Stimulated activated naive CD8-positive, alpha-beta T cell treated with anti-CD3 and anti-CD28 coated beads, Interleukin-15, Interleukin-2, amounts not matched to agents 100 U/mL and 50 U/mL, for 24 hours (primary cell): ENCODE measurements at regions not wholly inside any gene's neighbourhood (a gene's known extent, or its start where the extent isn't known, plus 50 kb on each side); places are given as distances from the start of the nearest gene placed in this dataset.

Experiments
- ATAC-seq: fragments of 150-1000 bp; cut with Tn5 transposase; one replicate; pipeline ENCODE4 v1.10.0; 2021
- DNase-seq: peaks from one replicate; pipeline ENCODE4 v3.0.0; 2021

DNA sequence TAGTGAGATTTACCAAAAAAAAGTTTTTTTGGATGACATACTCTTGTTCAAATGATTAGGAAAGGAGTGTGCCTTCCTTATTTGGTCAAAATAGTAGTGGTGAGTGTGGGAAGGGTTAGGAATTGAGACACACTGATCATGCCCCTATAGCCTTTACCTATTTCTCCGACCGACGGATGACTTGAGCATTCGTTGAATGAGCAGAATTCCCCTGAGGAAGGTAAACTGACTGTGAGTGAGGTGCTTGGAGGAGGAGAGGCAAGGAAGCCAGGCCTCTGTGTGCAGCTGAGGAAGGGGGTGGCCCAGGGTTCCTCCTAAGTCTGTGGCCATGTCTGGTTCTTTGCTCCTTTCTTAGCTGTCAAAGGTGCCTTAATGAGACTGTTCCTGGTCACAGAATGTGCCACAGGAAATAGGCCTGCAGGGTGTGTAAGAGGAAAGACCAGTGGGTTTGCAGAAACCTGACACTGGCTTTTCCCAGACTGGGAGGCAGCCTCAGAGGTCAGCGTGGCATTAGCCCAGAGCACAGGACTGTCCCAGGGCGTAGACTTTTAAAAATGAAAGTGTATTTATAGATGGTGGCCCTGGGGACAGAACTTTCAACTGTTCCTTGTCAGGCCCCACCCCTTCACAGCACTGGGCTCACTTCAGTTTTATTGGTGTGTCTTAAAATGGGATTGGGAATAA is 307.7 kb upstream of the C2CD4B start:
- DNase-seq, result no peak
- no peak for ATAC-seq

DNA sequence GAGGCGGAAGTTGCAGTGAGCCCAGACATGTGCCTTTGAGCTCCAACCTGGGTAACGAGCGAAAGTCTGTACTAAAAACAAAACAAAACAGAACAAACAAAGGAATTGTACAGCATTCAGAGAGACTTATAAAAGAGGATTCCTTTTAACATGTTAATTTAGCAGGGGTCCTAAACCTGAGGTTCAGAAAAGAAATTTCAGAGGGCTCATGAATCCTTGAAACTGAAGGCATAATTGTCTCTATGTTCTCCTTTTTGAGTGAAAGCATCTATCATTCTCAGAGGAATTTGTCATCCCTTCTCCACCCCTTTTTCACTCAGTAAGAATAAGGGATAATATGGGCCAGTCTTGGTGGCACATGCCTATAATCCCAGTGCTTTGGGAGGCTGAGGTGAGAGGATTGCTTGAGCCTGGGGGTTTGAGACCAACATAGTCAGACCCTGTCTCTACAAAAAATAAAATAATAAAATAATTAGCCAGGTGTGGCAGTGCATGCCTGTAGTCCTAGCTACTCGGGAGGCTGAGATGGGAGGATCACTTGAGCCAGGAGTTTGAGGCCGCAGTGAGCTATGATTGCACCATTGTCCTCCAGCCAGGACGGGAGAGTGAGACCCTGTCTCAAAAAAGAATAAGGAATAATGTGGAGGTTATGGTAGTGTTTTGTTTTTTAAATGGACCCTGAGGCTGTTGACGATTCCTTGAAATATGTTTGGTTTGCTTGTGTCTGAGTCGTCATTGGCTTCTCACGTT is 309.1 kb upstream of the C2CD4B start:
- DNase-seq, result no peak

DNA sequence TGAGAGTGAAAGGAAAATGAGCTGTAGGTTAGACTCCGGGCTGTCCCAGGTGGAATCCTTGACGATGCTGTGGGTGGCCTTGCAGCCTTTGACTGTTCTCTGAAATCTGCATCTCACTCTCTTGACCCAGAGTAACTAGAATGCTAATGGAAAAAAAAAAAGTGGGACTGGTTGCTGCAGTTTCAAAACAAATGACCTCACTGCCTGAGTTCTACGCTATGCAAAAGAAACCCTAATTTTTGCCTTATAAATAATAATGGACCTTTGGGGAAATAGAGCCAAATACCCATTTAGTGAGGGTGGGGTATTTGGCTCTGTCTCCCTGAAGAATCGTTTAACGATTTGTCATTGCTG is 309.7 kb upstream of the C2CD4B start:
- ATAC-seq, result no peak
- DNase-seq, result no peak

More for the DNA sequence above, 309.1 kb upstream of the C2CD4B start:
- no peak for ATAC-seq

DNA sequence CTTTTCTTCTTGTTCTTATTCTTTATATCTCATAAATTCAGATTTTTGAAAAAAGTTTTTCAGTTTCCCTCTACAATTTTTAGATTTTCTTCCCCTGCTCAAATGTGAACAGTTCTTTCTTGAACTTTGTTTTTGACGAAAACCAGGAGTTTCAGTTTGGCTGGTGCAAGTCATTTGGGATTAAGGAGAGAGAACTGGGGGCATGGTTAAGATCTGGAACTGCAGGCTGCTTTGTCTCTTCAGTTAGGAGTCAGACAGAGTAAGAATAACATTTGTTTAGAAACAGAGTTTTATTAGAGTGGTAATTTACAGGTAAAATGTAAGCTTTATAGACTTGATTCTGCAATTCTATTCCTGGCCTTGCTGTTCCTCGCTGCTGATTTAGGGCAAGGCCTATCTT is 310.5 kb upstream of the C2CD4B start:
- no peak for ATAC-seq
- no peak for DNase-seq

DNA sequence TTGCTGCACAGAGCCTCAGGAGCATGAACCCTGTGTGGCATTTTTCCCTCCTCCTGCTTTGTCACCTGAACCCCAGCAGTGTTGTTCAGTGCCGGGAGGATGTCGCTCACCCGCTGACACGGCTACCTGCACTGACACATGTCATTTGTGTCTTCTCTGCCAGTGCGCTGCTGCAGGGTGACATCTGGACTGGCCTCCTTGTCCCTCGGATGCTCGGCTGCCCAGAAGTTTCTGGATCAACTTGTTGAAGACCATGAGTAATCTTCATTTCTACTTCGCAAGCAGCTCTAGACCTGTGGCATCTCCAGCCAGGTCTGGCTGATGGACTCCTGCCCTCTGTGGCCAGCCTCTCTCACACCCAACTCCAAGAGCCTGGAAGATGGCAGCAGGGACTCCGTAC is 311.1 kb upstream of the C2CD4B start:
- ATAC-seq, result no peak
- DNase-seq, result no peak

DNA sequence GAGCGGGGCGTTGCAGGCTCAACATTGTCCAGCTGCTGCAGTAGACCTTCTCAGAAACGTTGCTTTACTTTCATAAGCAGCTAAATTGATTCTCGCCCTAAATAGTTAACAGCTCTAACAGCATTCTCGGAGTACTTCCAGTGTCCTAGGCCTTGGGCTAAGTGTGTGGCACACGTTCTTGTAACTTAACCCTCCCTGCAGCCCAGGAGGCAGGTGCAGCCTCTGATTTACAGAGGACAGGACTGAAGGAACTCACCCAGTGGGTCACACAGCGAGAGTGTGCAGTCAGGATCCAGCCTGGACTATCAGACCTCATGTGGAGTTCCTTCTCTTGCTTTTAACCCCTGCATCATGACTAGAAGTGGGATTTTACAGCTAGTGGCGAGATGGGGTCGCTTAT is 312.8 kb upstream of the C2CD4B start:
- no peak for DNase-seq
- ATAC-seq, result no peak

DNA sequence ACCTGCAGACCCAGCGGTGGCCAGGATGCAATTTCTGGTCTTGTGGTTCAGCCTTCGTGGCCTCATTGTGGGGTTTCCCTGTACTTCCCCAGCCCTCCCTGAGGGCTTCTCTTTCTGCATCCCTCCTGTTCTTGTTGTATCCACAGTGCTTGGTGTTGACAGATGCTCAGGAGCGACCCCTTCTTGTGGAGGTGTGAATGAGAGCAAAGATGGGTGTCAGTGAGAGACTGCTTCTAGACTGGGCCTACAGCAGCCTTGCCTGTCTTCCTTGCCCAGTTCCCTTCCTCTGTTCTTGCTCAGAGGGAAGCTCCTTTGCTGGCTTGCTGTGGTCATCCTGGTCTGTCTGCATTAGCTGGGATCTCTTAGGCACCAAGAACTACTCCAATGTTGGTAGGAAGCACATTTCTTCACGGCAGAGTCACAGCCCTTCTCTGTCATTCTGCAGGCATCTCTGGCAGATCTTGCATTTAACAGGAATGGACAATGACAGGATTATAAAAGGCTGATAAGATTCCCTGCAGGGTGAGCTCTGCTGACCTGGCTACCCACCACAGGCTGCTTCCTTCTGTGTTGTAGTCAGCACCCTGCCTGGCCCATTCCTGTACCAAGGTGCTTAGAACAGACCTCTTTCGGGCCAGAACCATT is 317.8 kb upstream of the C2CD4B start:
- peak; percentile 63 for ATAC-seq
- peak; percentile 21 for DNase-seq

DNA sequence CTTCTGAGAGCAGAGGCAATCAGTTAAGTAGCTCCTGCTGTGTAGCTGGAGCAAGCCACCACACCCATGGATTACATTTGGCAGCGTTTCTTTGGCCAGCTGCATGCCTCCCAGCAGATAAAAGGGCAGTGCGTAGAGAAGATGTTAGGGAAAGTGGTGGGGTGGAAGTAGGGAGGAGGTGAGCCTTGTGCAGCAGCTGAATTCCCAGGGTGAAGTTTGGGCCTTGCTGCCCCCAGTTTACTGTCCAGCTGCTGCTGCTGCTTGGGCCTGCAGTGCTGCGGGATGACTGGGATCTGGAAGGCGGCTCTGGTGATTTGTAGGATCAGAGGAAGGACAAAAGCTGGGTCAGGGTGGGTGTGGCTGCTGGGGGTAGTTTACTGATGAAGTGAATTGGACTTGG is 318.7 kb upstream of the C2CD4B start:
- ATAC-seq, result no peak

DNA sequence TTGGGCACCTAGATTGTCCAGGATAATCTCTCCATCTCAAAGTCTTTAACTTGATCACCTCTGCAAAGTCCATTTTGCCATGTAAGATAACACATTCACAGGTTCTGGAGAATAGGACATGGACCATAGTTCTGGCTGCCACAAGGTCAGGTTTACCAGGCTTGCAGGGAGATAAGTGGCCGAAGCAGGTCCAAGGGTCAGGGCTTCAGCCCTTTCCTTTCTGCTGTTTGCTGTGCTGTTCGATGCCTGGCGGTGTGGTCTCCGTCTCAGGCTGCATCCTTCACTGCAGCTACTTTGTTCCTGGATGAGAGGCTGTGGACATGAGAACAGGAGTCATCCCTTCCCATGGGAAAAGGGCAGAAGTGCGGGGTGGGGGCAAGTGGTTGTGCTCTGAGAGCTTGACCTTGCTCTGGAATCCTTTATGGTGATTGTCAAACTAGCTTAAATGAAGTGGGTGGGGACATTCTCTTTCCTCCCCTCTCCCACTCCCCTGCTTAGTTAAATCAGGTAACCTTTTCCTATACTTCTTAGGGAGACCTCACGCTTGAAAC is 320.2 kb upstream of the C2CD4B start:
- DNase-seq (no peak), ATAC-seq (no peak)

More for the DNA sequence above, 318.7 kb upstream of the C2CD4B start:
- DNase-seq, result no peak

DNA sequence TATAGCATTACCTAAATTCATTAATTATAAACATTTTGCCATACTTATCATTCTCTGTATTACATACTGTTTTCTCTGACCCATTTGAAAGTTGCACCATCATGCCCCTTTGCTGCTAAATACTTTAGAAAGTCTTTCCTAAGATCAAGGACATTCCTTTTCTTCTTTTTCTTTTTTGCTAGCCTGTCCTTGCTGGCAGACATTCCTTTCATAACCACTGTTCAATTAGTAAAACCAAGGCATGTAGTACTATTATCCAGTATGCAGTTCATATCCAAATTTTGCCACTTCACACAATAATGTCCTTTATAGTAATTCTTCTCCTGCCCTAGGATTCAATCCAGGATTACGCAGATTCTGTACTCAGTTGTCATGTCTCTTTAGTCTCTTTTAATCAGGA is 321.0 kb upstream of the C2CD4B start:
- no peak for DNase-seq

DNA sequence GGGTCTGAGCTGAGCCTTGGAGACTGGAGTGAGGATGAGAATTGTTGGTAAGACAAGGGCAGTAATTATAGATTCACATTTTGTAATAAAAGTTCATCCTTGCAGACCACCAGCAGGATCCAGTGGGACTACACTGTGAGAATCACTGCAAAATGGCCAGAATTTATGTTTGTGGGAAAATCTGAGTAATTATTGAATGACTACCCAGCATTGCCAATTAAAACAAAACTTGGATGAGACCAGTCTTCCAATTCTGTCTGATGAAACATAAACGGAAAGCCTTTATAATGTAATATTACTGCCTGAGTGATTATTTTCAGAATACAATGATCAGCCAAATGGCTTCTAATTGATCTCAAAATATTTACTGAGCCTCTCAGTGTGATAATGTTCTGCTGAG is 323.3 kb upstream of the C2CD4B start:
- ATAC-seq (no peak), DNase-seq (no peak)

More for the DNA sequence above, 321.0 kb upstream of the C2CD4B start:
- no peak for ATAC-seq

DNA sequence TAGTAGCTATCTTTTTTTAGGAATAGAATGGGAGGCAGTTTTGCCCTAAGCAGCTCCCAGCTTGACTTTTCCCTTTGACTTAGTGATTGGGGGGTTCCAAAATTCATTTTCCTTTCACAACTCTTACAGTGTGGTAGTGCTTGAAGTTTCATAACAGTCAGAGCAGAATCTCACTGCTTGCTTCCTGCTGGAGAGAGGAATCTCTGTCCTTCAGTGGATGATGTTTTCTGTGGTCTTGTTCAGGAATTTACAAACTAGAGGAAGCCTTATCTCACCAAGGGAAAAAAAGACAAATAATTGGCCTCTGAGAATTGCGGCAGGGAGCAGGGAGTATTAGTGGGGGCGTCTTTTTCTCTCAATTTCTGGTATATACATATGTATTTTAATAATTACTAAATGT is 326.6 kb upstream of the C2CD4B start:
- DNase-seq, result no peak
- ATAC-seq, result no peak

DNA sequence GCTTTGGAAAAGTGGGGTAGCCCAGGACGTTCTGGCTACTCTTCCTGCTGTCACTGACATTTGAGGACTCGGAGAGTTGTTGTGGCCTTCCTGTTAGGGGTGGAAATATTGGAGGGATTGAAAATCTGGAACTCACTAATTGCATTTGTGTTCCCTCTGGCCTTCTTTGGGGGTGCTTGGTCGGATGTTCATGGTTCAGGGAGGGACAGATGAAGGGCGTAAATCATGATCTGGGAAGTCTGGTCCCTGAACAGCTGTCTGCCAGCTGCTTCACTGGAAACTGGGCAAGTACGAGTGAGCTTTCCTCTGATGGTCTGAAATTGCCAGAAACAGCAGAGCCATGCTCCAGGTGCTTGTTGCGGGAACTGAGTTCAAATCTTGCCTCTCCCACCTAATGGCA is 327.8 kb upstream of the C2CD4B start:
- no peak for ATAC-seq
- no peak for DNase-seq

DNA sequence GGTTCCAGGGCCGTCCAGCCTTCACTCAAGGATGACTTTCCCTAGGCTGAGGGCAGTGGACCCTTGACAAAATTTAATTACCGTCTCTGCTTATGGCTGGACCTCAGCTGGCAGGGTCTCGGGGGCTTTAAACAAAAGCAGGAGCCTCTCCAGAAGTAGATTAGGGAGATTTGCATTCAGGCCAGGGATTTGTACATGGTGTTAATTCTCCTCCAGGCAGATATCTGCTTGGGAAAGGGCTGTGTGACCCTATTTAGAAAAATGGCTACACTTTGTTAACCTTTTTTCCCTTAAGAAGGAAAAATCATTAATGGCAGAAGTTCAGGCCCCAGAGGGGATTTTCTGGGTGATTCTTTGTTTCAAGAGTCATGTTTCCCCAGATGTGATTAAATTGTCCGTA is 329.1 kb upstream of the C2CD4B start:
- no peak for ATAC-seq
- DNase-seq, result no peak

DNA sequence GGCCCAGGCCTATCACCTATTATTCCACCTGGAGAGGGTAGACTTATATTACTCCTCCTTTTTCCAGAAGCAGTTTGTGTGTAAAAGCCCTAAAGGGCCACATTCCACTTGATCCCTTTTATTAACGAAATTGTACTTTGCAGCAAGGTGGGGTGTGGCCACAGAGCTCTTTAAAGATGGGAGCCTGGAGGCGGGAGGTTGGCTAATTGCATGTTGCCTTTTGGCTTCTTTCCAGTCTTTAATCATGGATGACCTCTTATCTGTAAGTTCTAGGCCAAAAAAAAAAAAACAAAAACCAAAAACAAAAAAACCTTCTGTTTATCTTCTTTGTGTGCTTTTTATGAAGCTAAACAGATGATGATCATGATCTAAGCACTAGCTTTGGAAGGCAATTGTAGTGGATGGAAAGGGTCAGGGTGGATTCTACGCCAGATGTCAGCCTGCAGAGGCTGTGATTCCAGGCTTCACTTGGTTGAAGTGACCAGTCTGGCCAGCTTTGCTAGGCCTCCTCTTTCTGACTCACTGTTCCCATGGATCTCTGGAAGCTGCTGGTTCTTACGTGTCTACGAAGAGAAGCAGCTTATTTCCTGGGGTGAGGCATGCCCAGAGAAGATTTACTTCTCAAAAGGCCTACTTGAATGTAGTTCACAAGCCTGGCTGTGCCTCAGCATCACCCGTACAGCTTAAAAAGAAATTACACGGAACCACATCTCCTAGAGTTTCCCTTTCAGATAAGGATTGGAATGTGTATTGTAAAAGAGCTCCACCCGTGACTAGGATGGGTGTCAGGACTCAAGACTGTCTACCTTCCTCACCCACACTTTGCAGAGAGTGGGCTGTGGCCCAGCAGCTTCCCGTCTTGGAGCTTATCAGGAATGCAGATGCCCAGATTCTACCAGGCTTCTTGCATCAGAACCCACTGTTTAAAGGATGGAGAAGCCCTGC is 330.9 kb upstream of the C2CD4B start:
- DNase-seq (no peak), ATAC-seq (no peak)

DNA sequence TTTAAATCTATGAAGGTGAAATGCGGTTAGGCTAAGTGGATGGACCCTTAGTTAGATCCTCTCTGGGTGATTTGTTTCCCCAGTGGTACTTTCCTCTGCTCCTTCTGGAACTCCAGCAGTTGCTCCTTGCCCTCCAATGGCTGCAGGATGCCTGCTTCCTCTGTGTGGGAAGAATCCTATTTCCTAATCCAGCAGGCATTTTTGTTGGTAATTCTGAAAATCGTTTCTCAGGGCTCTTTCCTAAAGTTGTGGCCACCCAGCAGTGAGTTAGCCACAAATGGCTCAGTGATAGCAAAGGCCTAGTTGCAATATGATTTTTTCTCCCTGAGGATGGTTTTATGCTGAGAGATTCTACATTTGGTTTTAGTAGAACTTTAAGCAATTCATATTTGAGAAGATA is 332.3 kb upstream of the C2CD4B start:
- DNase-seq, result no peak
- ATAC-seq, result no peak

DNA sequence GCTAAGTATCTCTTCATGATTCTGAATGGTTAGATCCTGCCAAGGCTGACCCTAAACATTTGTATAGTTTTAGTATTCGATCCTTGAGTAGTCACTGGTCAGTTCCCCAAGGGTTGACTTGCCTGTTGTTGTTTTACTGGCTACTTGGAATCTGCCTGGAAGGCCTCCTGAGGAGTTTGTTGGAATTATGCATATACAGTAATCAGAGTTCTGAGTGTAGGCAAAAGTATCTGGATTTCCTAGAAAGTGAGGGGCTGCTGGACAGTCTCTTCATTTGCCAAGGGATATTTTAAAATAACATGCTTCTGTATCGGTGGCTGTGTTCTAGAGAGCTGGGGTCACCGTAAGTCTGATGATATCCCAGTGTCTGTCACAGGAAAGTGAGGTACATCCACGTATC is 333.2 kb upstream of the C2CD4B start:
- DNase-seq, result no peak
- ATAC-seq, result no peak

DNA sequence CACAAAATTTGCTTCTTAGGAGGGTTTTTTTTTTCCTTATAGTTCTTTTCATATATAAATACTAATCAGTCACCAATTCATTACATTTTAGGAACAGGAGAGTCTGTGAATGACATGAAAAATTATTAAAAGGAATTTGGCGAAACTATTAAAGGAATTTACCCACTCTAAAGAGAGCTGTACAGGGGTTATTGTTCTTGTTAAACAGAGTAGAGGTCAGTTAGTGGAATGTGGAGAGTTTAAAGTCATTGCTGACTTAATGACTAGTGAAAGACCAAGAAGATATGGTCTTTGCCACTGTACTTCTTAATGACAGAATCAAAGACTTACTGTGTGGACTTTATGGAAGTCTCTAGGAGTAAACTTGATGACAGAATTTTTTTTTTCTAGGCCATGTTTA is 333.6 kb upstream of the C2CD4B start:
- DNase-seq (no peak), ATAC-seq (no peak)

DNA sequence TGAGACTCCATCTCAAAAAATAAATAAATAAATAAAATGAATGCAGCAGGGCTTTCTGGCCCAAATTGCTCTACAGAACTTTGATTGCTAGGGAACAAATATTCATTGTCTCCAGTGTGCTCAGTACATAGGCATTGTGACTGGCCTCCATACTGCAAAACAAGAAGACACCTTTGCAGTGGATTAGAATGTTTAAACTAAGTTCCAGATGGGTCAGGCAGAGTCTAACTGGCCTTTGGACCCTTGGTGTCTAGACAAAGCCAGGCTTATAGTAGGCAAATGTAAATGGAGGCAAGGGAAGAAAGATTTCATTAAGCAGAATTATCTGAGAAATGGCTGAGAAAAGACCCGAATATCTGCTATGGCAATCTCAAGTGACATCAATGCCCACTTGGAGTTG is 335.2 kb upstream of the C2CD4B start:
- no peak for ATAC-seq

DNA sequence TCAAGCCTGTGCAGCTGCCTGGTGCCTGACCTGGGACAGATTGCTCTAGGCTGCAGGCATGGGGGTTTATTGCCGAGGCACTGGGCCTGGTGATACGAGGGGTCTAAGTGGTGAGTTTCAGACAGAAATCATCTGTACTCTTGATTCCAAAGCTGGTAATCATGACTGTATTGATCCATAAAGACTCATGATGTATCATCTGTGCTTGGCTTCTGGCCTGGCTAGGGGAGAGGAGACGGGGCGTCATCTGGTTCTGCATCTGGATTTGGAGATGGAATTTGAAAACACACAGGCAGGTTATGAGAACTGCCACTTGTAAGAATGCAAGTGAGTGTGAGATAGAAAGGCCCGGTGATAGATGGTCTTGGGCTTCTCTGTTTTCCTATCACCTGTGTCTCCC is 337.4 kb upstream of the C2CD4B start:
- ATAC-seq (no peak), DNase-seq (no peak)

More for the DNA sequence above, 335.2 kb upstream of the C2CD4B start:
- DNase-seq, result no peak

DNA sequence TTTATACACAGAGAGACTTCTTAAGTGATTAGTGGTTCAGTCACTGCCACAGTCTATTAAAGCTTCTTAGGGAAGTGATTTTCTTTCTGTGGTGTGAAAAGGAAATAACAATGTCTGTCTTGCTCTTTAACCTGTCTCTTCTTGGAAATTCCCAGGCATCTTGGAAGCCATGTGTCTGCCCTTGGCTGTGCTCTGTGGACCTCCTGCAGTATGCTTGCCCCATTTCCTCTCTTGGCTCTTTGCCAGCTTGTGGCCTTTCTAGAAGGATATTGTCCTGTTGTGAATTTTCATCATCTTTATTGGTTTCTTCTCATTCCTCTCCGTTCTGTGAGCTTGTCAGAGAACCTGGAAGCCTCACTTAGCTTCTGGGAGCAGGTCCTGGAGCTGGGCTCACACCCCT is 338.4 kb upstream of the C2CD4B start:
- ATAC-seq, result no peak
- no peak for DNase-seq

DNA sequence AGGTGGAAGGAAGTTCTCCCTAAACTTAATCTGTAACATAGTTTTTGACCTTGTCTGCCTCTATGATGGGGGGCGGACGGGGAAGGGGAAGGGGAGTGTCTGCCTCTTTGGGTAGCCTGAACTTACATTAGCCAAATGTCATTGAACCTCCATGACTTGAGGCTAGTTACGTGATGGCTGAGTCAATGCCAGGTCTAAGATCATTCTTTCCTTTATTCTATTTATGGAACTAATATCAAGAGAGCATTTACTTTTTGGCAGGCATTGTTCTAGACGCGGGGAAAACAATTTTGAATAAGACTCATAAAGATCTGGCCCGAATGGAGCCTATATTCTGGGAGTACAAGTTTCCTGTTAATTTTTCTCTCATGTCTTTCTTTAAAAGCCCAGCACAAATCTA is 340.7 kb upstream of the C2CD4B start:
- DNase-seq (no peak), ATAC-seq (no peak)
